HG02623 (cell line): ENCODE measurements at regions not wholly inside any gene's neighbourhood (a gene's known extent, or its start where the extent isn't known, plus 50 kb on each side); places are given as distances from the start of the nearest gene placed in this dataset.

Experiments
- ATAC-seq: cut with Tn5 transposase; IDR thresholded peaks from one replicate; pipeline ENCODE4 v1.9.1; 2021; ENCODE audit warnings: moderate library complexity; ENCODE audit not compliant: unreplicated experiment

GRCh38 chr4:45985038-45985437 is 138.8 kb downstream of the GABRG1 start:
- no peak for ATAC-seq

- no peak for ATAC-seq
These were observed 152.7 kb downstream of the GABRG1 start for GRCh38 chr4:45971108-45971507.

- no peak for ATAC-seq
These were observed 166.5 kb downstream of the GABRG1 start for GRCh38 chr4:45957353-45957752.

- no peak for ATAC-seq
These were observed 169.6 kb downstream of the GABRG1 start for GRCh38 chr4:45954276-45954675.

GRCh38 chr4:45951153-45951552 is 172.7 kb downstream of the GABRG1 start:
- no peak for ATAC-seq

- no peak for ATAC-seq
These were observed 177.2 kb downstream of the GABRG1 start for GRCh38 chr4:45946699-45947098.

GRCh38 chr4:45944000-45944399 is 179.9 kb downstream of the GABRG1 start:
- ATAC-seq = no peak

GRCh38 chr4:45939056-45939455 is 184.8 kb downstream of the GABRG1 start:
- no peak for ATAC-seq

- no peak for ATAC-seq
These were observed 192.7 kb downstream of the GABRG1 start for GRCh38 chr4:45931154-45931553.

GRCh38 chr4:45927641-45928040 is 196.2 kb downstream of the GABRG1 start:
- ATAC-seq = no peak

GRCh38 chr4:45925809-45926208 is 198.0 kb downstream of the GABRG1 start:
- no peak for ATAC-seq

- ATAC-seq = no peak
These were observed 203.0 kb downstream of the GABRG1 start for GRCh38 chr4:45920861-45921260.

GRCh38 chr4:45910511-45910910 is 213.3 kb downstream of the GABRG1 start:
- no peak for ATAC-seq

- no peak for ATAC-seq
These were observed 225.8 kb downstream of the GABRG1 start for GRCh38 chr4:45897946-45898585.

- no peak for ATAC-seq
These were observed 240.4 kb downstream of the GABRG1 start for GRCh38 chr4:45883421-45883820.

GRCh38 chr4:45876235-45876890 is 247.5 kb downstream of the GABRG1 start:
- ATAC-seq = no peak

GRCh38 chr4:45869184-45869583 is 254.7 kb downstream of the GABRG1 start:
- ATAC-seq = no peak

GRCh38 chr4:45865781-45866180 is 258.1 kb downstream of the GABRG1 start:
- no peak for ATAC-seq

GRCh38 chr4:45855857-45856256 is 268.0 kb downstream of the GABRG1 start:
- no peak for ATAC-seq

GRCh38 chr4:45846016-45846415 is 277.8 kb downstream of the GABRG1 start:
- no peak for ATAC-seq

GRCh38 chr4:45841791-45842190 is 282.1 kb downstream of the GABRG1 start:
- ATAC-seq = no peak

GRCh38 chr4:45831692-45832091 is 292.2 kb downstream of the GABRG1 start:
- ATAC-seq = no peak

GRCh38 chr4:45803994-45804393 is 319.9 kb downstream of the GABRG1 start:
- ATAC-seq = no peak
